ENCODE measurements at regions not wholly inside any gene's neighbourhood (a gene's known extent, or its start where the extent isn't known, plus 50 kb on each side); places are given as distances from the start of the nearest gene placed in this dataset.
A peak's percentile ranks its signal among the peaks of the same experiment; 100 is the strongest.

DNA sequence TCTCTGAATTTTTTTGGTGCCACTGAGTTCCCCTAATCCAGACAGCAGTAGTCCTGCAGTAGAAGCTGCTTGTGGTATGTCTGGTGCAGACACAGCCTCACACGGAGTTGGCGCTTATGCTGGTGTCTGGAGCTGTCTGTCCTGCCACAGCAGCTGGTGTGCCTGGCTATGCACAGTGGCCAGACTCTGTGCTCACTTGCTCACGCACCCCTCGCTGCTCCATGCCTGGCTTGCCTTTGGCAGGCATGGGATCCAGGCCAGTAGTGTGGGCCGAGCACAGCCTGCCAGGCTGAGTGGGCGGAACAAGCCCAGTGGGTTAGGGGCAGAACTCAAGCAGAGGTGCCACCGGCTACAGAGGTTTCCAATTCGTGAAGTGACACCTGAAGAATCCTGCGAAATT, 845.9 kb upstream of the PCDH9 start:
- WGBS, 2 donors (ENCODE audit: extremely low coverage in 2 of 2, insufficient read length in 2 of 2, insufficient replicate concordance in 1 of 2) = no CpG with 5 or more reads among the region's 9 CpGs
- H3K18ac ChIP-seq (ENCODE audit: low read length) = peak overlapping the region; percentile 38
- H4K91ac ChIP-seq (ENCODE audit: low read depth, low read length, poor library complexity) = peak overlapping the region; percentile 12

DNA sequence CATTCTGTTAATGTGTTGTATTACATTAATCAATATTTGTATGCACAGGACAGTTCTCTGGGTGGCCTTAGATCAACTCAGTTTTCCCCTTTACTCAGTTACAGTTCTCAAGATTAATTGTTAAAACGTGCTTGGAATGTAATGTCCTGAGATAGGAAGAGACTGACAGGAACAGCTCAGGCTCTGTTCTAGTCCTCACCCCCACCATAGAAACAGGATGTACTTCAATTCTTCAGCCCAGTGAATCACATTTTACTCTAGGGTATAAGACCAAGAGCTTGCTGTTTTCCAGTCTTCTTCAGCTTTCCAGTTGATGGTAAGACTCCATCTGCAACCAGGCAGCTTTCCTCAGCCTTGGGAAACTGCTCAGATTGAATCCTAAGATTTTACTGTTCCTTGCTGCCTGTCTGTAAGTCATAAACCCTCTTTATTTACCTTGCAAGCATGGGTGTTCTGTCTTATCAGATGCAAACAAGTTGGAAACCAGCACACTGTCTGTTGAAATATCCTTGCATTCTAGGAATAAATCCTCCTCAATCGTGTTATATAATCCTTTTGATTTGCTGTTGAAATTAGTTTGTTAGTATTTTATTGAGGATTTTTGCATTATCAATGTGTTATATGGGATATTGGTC, 836.9 kb upstream of the PCDH9 start:
- H3K9me3 ChIP-seq (replicated peaks in 1 of 2; ENCODE audit: control insufficient read depth in 2 of 2, insufficient read depth in 1 of 2, low read depth in 1 of 2, low read length in 2 of 2) = no peaks in the 10 kb centered on the region
- H3K27ac ChIP-seq (replicated peaks; ENCODE audit: low read length) = no peak overlapping the region
- no peak for DNase-seq (ENCODE audit: low spot score)
- H2BK15ac ChIP-seq (ENCODE audit: low read length) = no peak overlapping the region
- H3K4me1 ChIP-seq (ENCODE audit: control insufficient read depth in 2 of 2, insufficient read depth in 1 of 2, low read depth in 1 of 2, low read length in 2 of 2) = no peaks in the 10 kb centered on the region
- no peaks in the 10 kb centered on the region for H3K36me3 ChIP-seq (replicated peaks in 1 of 2; ENCODE audit: control insufficient read depth in 2 of 2, insufficient read depth in 2 of 2, low read length in 2 of 2)
- H3K79me1 ChIP-seq (ENCODE audit: low read depth, low read length) = no peaks in the 10 kb centered on the region
- H3K4me2 ChIP-seq (ENCODE audit: insufficient read depth, low read length, poor library complexity, severe bottlenecking) = no peak overlapping the region
- H3K18ac ChIP-seq (ENCODE audit: low read length) = no peak overlapping the region
- H3K14ac ChIP-seq (ENCODE audit: low read length) = no peak overlapping the region
- H4K91ac ChIP-seq (ENCODE audit: low read depth, low read length, poor library complexity) = no peak overlapping the region
- H3K27me3 ChIP-seq (ENCODE audit: control insufficient read depth in 3 of 3, insufficient read depth in 3 of 3, low read depth in 1 of 3, low read length in 3 of 3) = no peaks in the 10 kb centered on the region
- H3K4ac ChIP-seq (ENCODE audit: low read length) = no peak overlapping the region
- no peak overlapping the region for H2BK120ac ChIP-seq (ENCODE audit: low read depth, low read length)
- no peak overlapping the region for H4K8ac ChIP-seq (ENCODE audit: low read depth, low read length)
- no peak overlapping the region for H3K4me3 ChIP-seq (ENCODE audit: low read length in 2 of 2)
- H2AK5ac ChIP-seq (ENCODE audit: low read depth, low read length) = no peak overlapping the region
- no peak overlapping the region for H2BK5ac ChIP-seq (ENCODE audit: low read length)
- H2BK12ac ChIP-seq (ENCODE audit: low read length) = no peak overlapping the region
- H3K9ac ChIP-seq (ENCODE audit: low read depth, low read length, poor library complexity) = no peak overlapping the region
- H3K23ac ChIP-seq (ENCODE audit: low read depth, low read length, poor library complexity) = no peak overlapping the region
- WGBS, 2 donors (ENCODE audit: extremely low coverage in 2 of 2, insufficient read length in 2 of 2, insufficient replicate concordance in 1 of 2) = no CpG with 5 or more reads among the region's 2 CpGs
- H2AFZ ChIP-seq (ENCODE audit: low read length) = no peak overlapping the region

More for the DNA sequence above, 845.9 kb upstream of the PCDH9 start:
- no peak for DNase-seq (ENCODE audit: low spot score)
- Histone ChIP-seq H3K4me2 (ENCODE audit: insufficient read depth, low read length, poor library complexity, severe bottlenecking) (no peak overlapping the region), H2BK5ac (ENCODE audit: low read length) (no peak overlapping the region), H3K9me3 (replicated peaks in 1 of 2; ENCODE audit: control insufficient read depth in 2 of 2, insufficient read depth in 1 of 2, low read depth in 1 of 2, low read length in 2 of 2) (peaks cover 0 to 2% of the 10 kb centered on the region in 2 donors), H3K79me1 (ENCODE audit: low read depth, low read length) (peaks cover 2% of the 10 kb centered on the region), H3K14ac (ENCODE audit: low read length) (peak overlapping the region; percentile 94), H3K23ac (ENCODE audit: low read depth, low read length, poor library complexity) (no peak overlapping the region), H2AK5ac (ENCODE audit: low read depth, low read length) (peak overlapping the region; percentile 81), H2AFZ (ENCODE audit: low read length) (peak overlapping the region; percentile 39), H4K8ac (ENCODE audit: low read depth, low read length) (no peak overlapping the region), H2BK120ac (ENCODE audit: low read depth, low read length) (no peak overlapping the region), H3K4me1 (ENCODE audit: control insufficient read depth in 2 of 2, insufficient read depth in 1 of 2, low read depth in 1 of 2, low read length in 2 of 2) (no peaks in the 10 kb centered on the region), H3K36me3 (replicated peaks in 1 of 2; ENCODE audit: control insufficient read depth in 2 of 2, insufficient read depth in 2 of 2, low read length in 2 of 2) (no peaks in the 10 kb centered on the region), H2BK12ac (ENCODE audit: low read length) (peak overlapping the region; percentile 58), H3K27ac (replicated peaks; ENCODE audit: low read length) (no peak overlapping the region), H3K27me3 (ENCODE audit: control insufficient read depth in 3 of 3, insufficient read depth in 3 of 3, low read depth in 1 of 3, low read length in 3 of 3) (no peaks in the 10 kb centered on the region), H2BK15ac (ENCODE audit: low read length) (peak overlapping the region; percentile 75), H3K9ac (ENCODE audit: low read depth, low read length, poor library complexity) (peak overlapping the region; percentile 21), H3K4me3 (ENCODE audit: low read length in 2 of 2) (no peak overlapping the region), H3K4ac (ENCODE audit: low read length) (peak overlapping the region; percentile 53)

DNA sequence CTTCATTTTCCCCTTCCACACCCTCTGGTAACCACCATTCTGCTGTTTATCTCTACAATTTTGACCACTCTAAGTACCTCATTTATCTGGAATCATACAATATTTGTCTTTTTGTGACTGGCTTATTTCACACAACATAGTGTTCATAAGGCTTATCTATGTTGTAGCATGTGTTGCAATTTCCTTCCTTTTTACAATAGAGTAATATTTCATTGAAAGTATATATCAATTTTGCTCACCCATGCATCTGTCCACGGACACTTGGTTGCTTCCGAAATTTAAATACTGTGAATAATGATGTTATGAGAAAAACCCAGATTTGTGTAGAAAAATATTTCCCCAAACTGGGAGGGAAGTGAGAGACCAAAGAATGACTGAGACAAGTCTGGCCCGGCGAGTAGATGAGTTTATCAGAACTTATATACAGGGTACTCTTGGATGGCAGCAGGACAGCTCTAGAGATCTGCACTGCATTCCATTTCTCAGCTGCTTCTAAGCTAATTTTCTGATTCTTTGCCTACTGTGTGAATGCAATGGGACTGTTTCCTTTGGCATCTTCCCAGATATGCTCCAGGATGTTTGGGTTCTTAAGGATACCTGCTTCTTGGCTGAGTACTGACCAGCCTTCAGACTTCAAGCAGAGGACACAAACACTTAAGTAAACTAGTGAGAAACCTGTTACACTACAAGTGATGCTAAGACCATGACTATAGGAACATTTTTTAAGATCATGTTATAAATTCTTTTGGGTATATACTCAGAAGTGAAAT, 834.0 kb upstream of the PCDH9 start:
- no peak overlapping the region for H3K23ac ChIP-seq (ENCODE audit: low read depth, low read length, poor library complexity)
- no peak overlapping the region for H3K4me3 ChIP-seq (ENCODE audit: low read length in 2 of 2)
- no peak overlapping the region for H2BK120ac ChIP-seq (ENCODE audit: low read depth, low read length)
- no peak overlapping the region for H4K8ac ChIP-seq (ENCODE audit: low read depth, low read length)
- H4K91ac ChIP-seq (ENCODE audit: low read depth, low read length, poor library complexity) = no peak overlapping the region
- no peak overlapping the region for H2BK12ac ChIP-seq (ENCODE audit: low read length)
- no peak overlapping the region for H3K18ac ChIP-seq (ENCODE audit: low read length)
- H2AK5ac ChIP-seq (ENCODE audit: low read depth, low read length) = no peak overlapping the region
- H3K4me2 ChIP-seq (ENCODE audit: insufficient read depth, low read length, poor library complexity, severe bottlenecking) = no peak overlapping the region
- H3K4me1 ChIP-seq (ENCODE audit: control insufficient read depth in 2 of 2, insufficient read depth in 1 of 2, low read depth in 1 of 2, low read length in 2 of 2) = no peaks in the 10 kb centered on the region
- H3K36me3 ChIP-seq (replicated peaks in 1 of 2; ENCODE audit: control insufficient read depth in 2 of 2, insufficient read depth in 2 of 2, low read length in 2 of 2) = no peaks in the 10 kb centered on the region
- H3K27me3 ChIP-seq (ENCODE audit: control insufficient read depth in 3 of 3, insufficient read depth in 3 of 3, low read depth in 1 of 3, low read length in 3 of 3) = no peaks in the 10 kb centered on the region
- no peak overlapping the region for H3K27ac ChIP-seq (replicated peaks; ENCODE audit: low read length)
- WGBS, 2 donors (ENCODE audit: extremely low coverage in 2 of 2, insufficient read length in 2 of 2, insufficient replicate concordance in 1 of 2) = no CpG with 5 or more reads among the region's 4 CpGs
- no peak overlapping the region for H3K4ac ChIP-seq (ENCODE audit: low read length)
- H3K9me3 ChIP-seq (replicated peaks in 1 of 2; ENCODE audit: control insufficient read depth in 2 of 2, insufficient read depth in 1 of 2, low read depth in 1 of 2, low read length in 2 of 2) = no peaks in the 10 kb centered on the region
- no peak overlapping the region for H3K14ac ChIP-seq (ENCODE audit: low read length)
- H3K79me1 ChIP-seq (ENCODE audit: low read depth, low read length) = no peaks in the 10 kb centered on the region
- no peak overlapping the region for H2BK5ac ChIP-seq (ENCODE audit: low read length)
- no peak overlapping the region for H2AFZ ChIP-seq (ENCODE audit: low read length)
- no peak overlapping the region for H3K9ac ChIP-seq (ENCODE audit: low read depth, low read length, poor library complexity)
- no peak for DNase-seq (ENCODE audit: low spot score)
- H2BK15ac ChIP-seq (ENCODE audit: low read length) = no peak overlapping the region

DNA sequence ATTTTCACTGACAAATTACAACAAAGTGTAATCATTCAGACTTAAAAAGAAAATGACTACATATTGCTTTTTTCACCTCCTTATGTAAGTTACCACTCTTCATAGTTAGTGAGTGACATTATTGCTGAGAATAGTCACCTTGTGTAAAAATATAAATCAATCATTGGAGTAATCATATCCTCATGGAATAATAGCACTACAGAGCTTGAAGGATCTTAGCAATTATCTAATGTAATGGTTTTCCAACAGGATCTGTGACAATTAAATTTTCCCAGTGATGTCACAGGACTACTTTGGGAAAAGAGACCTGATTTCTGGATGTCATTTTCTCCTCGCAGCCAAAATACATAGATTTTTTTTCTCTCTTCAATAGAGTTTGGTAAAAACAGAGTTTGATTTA, 833.0 kb upstream of the PCDH9 start:
- H3K4ac ChIP-seq (ENCODE audit: low read length) = no peak overlapping the region
- H3K18ac ChIP-seq (ENCODE audit: low read length) = no peak overlapping the region
- no peaks in the 10 kb centered on the region for H3K36me3 ChIP-seq (replicated peaks in 1 of 2; ENCODE audit: control insufficient read depth in 2 of 2, insufficient read depth in 2 of 2, low read length in 2 of 2)
- H3K79me1 ChIP-seq (ENCODE audit: low read depth, low read length) = no peaks in the 10 kb centered on the region
- H2AFZ ChIP-seq (ENCODE audit: low read length) = no peak overlapping the region
- no peak for DNase-seq (ENCODE audit: low spot score)
- H2BK15ac ChIP-seq (ENCODE audit: low read length) = no peak overlapping the region
- no peaks in the 10 kb centered on the region for H3K9me3 ChIP-seq (replicated peaks in 1 of 2; ENCODE audit: control insufficient read depth in 2 of 2, insufficient read depth in 1 of 2, low read depth in 1 of 2, low read length in 2 of 2)
- no peak overlapping the region for H2BK5ac ChIP-seq (ENCODE audit: low read length)
- no peak overlapping the region for H3K14ac ChIP-seq (ENCODE audit: low read length)
- no peak overlapping the region for H4K8ac ChIP-seq (ENCODE audit: low read depth, low read length)
- H3K27me3 ChIP-seq (ENCODE audit: control insufficient read depth in 3 of 3, insufficient read depth in 3 of 3, low read depth in 1 of 3, low read length in 3 of 3) = no peaks in the 10 kb centered on the region
- no peaks in the 10 kb centered on the region for H3K4me1 ChIP-seq (ENCODE audit: control insufficient read depth in 2 of 2, insufficient read depth in 1 of 2, low read depth in 1 of 2, low read length in 2 of 2)
- no peak overlapping the region for H3K4me2 ChIP-seq (ENCODE audit: insufficient read depth, low read length, poor library complexity, severe bottlenecking)
- WGBS, 2 donors (ENCODE audit: extremely low coverage in 2 of 2, insufficient read length in 2 of 2, insufficient replicate concordance in 1 of 2) = no CpG with 5 or more reads among the region's 1 CpG
- no peak overlapping the region for H2BK12ac ChIP-seq (ENCODE audit: low read length)
- H3K27ac ChIP-seq (replicated peaks; ENCODE audit: low read length) = no peak overlapping the region
- H4K91ac ChIP-seq (ENCODE audit: low read depth, low read length, poor library complexity) = no peak overlapping the region
- no peak overlapping the region for H3K9ac ChIP-seq (ENCODE audit: low read depth, low read length, poor library complexity)
- no peak overlapping the region for H3K23ac ChIP-seq (ENCODE audit: low read depth, low read length, poor library complexity)
- H2AK5ac ChIP-seq (ENCODE audit: low read depth, low read length) = no peak overlapping the region
- H3K4me3 ChIP-seq (ENCODE audit: low read length in 2 of 2) = no peak overlapping the region
- H2BK120ac ChIP-seq (ENCODE audit: low read depth, low read length) = no peak overlapping the region
